ENCODE measurements at regions not wholly inside any gene's neighbourhood (a gene's known extent, or its start where the extent isn't known, plus 50 kb on each side); places are given as distances from the start of the nearest gene placed in this dataset.

- no peaks in the 10 kb centered on the region for H3K9me3 ChIP-seq (ENCODE audit: control insufficient read depth in 1 of 2, insufficient read depth in 1 of 2, low read length in 2 of 2)
- POLR2A ChIA-PET = no interaction called here
- H3K9me3 Mint-ChIP-seq = no peaks in the 10 kb centered on the region
- H3K36me3 ChIP-seq (ENCODE audit: insufficient read depth, low read length) = no peaks in the 10 kb centered on the region
- intact Hi-C loops (cut with DNase I, micrococcal nuclease) = no loop called here
- TF ChIP-seq CTCF (IDR thresholded peaks at IDR 0.05) = no peak
- no peak overlapping the region for H3K4me3 Mint-ChIP-seq
- no peak overlapping the region for H3K27ac ChIP-seq (ENCODE audit: low read depth in 1 of 2, low read length in 2 of 2)
- no peaks in the 10 kb centered on the region for H3K27me3 Mint-ChIP-seq
- no peaks in the 10 kb centered on the region for H3K4me1 ChIP-seq (ENCODE audit: insufficient read depth, low read length)
- H3K4me3 ChIP-seq (ENCODE audit: low read length) = no peak overlapping the region
- no peaks in the 10 kb centered on the region for H3K27me3 ChIP-seq (ENCODE audit: control insufficient read depth in 1 of 2, insufficient read depth in 2 of 2, low read length in 2 of 2)
- no peak overlapping the region for H3K27ac Mint-ChIP-seq
- H3K36me3 Mint-ChIP-seq (ENCODE audit: low read depth) = peaks cover 5% of the 10 kb centered on the region
- DNase-seq (no peak), ATAC-seq (ENCODE audit: poor library complexity) (no peak)
- no peaks in the 10 kb centered on the region for H3K4me1 Mint-ChIP-seq (ENCODE audit: low read depth)
- CTCF ChIA-PET = no interaction called here
Observed at GRCh38 chr5:128015978-128016377, 67.6 kb upstream of the SLC12A2 start.

DNA sequence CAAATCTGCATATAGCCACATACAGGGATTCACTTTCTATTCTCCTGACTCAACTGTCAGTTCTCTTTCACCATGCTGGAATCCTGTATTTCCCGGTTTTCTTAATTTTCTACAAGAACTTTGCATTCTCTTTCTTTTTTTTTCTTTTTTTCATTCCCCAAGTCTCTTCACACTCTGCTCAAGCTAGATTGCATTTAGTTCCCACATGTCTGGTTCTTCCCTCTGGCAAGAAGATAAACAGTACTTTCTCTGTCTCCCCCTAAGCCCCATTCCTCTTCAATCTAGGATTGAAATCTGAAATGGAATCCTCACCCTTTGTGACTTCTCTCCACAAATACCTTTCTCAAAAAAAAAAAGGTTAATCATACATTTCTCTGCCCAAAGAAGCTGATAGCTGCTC lies 64.2 kb upstream of the SLC12A2 start:
- ATAC-seq (ENCODE audit: poor library complexity) = no peak
- Histone ChIP-seq H3K27me3 (ENCODE audit: control insufficient read depth in 1 of 2, insufficient read depth in 2 of 2, low read length in 2 of 2) (no peaks in the 10 kb centered on the region), H3K36me3 (ENCODE audit: insufficient read depth, low read length) (peaks cover 4% of the 10 kb centered on the region), H3K27ac (ENCODE audit: low read depth in 1 of 2, low read length in 2 of 2) (no peak overlapping the region), H3K9me3 (ENCODE audit: control insufficient read depth in 1 of 2, insufficient read depth in 1 of 2, low read length in 2 of 2) (no peaks in the 10 kb centered on the region), H3K4me1 (ENCODE audit: insufficient read depth, low read length) (no peaks in the 10 kb centered on the region), H3K4me3 (ENCODE audit: low read length) (no peak overlapping the region)
- Mint-ChIP-seq H3K27me3 (no peaks in the 10 kb centered on the region), H3K27ac (no peak overlapping the region), H3K36me3 (ENCODE audit: low read depth) (peaks cover 21% of the 10 kb centered on the region), H3K4me1 (ENCODE audit: low read depth) (no peaks in the 10 kb centered on the region), H3K4me3 (no peak overlapping the region), H3K9me3 (no peaks in the 10 kb centered on the region)
- DNase-seq = no peak
- intact Hi-C loops (cut with DNase I, micrococcal nuclease) = no loop called here
- CTCF ChIA-PET = no interaction called here
- TF ChIP-seq CTCF (IDR thresholded peaks at IDR 0.05) = no peak
- POLR2A ChIA-PET = no interaction called here

- TF ChIP-seq CTCF (IDR thresholded peaks at IDR 0.05) = no peak
- peaks cover 4% of the 10 kb centered on the region for H3K36me3 ChIP-seq (ENCODE audit: insufficient read depth, low read length)
- no peak for ATAC-seq (ENCODE audit: poor library complexity)
- CTCF ChIA-PET = no interaction called here
- no peaks in the 10 kb centered on the region for H3K27me3 ChIP-seq (ENCODE audit: control insufficient read depth in 1 of 2, insufficient read depth in 2 of 2, low read length in 2 of 2)
- no peaks in the 10 kb centered on the region for H3K4me1 Mint-ChIP-seq (ENCODE audit: low read depth)
- peaks cover 27% of the 10 kb centered on the region for H3K36me3 Mint-ChIP-seq (ENCODE audit: low read depth)
- intact Hi-C loops (cut with DNase I, micrococcal nuclease) = no loop called here
- no peak overlapping the region for H3K27ac Mint-ChIP-seq
- POLR2A ChIA-PET = no interaction called here
- no peaks in the 10 kb centered on the region for H3K9me3 Mint-ChIP-seq
- no peak for DNase-seq
- H3K9me3 ChIP-seq (ENCODE audit: control insufficient read depth in 1 of 2, insufficient read depth in 1 of 2, low read length in 2 of 2) = no peaks in the 10 kb centered on the region
- H3K27me3 Mint-ChIP-seq = no peaks in the 10 kb centered on the region
- H3K4me3 Mint-ChIP-seq = no peak overlapping the region
- no peak overlapping the region for H3K4me3 ChIP-seq (ENCODE audit: low read length)
- H3K27ac ChIP-seq (ENCODE audit: low read depth in 1 of 2, low read length in 2 of 2) = no peak overlapping the region
- no peaks in the 10 kb centered on the region for H3K4me1 ChIP-seq (ENCODE audit: insufficient read depth, low read length)
Observed at GRCh38 chr5:128020012-128020411, 63.6 kb upstream of the SLC12A2 start.
